Thoracic aorta (tissue), 2 donors: ENCODE measurements at regions not wholly inside any gene's neighbourhood (a gene's known extent, or its start where the extent isn't known, plus 50 kb on each side); places are given as distances from the start of the nearest gene placed in this dataset.

Experiments used
- ATAC-seq: fragments of 150-250 bp; one replicate; pipeline ENCODE4 v1.8.0; 2017; ENCODE audit warnings: low read depth; ENCODE audit not compliant: insufficient number of reproducible peaks, low FRiP score
- DNase-seq: peaks from one replicate; pipeline ENCODE4 v3.0.0-alpha.2; 2020; ENCODE audit warnings: low spot score
- H3K27ac ChIP-seq, 2 donors: fragments of 200-600 bp; sonication (generic); 1 replicate in 1 of 2; 2 replicates in 1 of 2; pipeline ENCODE4 v1.5.1; 2016; ENCODE audit warnings: mild to moderate bottlenecking in 2 of 2, moderate library complexity in 2 of 2
- H3K27me3 ChIP-seq: fragments of 200-600 bp; sonication (generic); replicated peaks from 2 replicates; pipeline ENCODE4 v1.6.0; 2016; ENCODE audit warnings: mild to moderate bottlenecking; ENCODE audit not compliant: insufficient read depth
- H3K36me3 ChIP-seq: fragments of 200-600 bp; sonication (generic); one replicate; pipeline ENCODE4 v1.5.1; 2016
- H3K4me1 ChIP-seq, 2 donors: fragments of 200-600 bp; sonication (generic); 1 replicate in 1 of 2; 2 replicates in 1 of 2; pipeline versions ENCODE4 v1.5.1 to v1.6.0; 2016; ENCODE audit warnings: low read depth in 2 of 2, mild to moderate bottlenecking in 1 of 2; ENCODE audit not compliant: control insufficient read depth in 1 of 2
- H3K4me3 ChIP-seq: fragments of 200-600 bp; sonication (generic); 2 replicates; pipeline ENCODE4 v1.5.1; 2016; ENCODE audit warnings: mild to moderate bottlenecking
- H3K9me3 ChIP-seq: fragments of 200-600 bp; sonication (generic); 2 replicates; pipeline ENCODE4 v1.5.1; 2016
- TF ChIP-seq, protein P1 (sequence below): fragments of 200-600 bp; sonication (generic); IDR thresholded peaks from one replicate; pipeline ENCODE4 v1.5.1; 2019; ENCODE audit warnings: antibody characterized with exemption

DNA sequence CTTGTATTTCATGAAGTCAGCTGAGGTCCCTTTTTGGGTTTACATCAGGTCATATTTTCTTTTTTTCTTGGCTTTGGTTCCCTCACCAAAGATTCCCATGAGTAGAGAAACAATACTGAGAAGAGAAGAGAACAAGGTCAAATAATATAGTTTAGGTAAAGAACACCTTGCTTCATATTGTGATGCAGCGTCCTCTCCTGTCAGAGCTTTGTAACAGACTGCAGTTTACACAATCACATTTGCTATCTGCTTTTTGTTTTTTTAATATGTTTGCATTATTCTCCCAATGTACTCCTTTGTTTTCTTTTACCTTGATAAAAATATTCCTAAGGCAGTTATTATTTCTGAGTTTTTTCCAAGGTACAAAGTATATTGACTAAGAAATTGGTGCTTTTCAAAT lies 283.2 kb downstream of the SHOX2 start:
- H3K27ac ChIP-seq, result no peak overlapping the region
- H3K36me3 ChIP-seq, result no peaks in the 10 kb centered on the region
- H3K27me3 ChIP-seq, result no peaks in the 10 kb centered on the region
- no peak overlapping the region for H3K4me3 ChIP-seq
- TF ChIP-seq, protein P1, sequence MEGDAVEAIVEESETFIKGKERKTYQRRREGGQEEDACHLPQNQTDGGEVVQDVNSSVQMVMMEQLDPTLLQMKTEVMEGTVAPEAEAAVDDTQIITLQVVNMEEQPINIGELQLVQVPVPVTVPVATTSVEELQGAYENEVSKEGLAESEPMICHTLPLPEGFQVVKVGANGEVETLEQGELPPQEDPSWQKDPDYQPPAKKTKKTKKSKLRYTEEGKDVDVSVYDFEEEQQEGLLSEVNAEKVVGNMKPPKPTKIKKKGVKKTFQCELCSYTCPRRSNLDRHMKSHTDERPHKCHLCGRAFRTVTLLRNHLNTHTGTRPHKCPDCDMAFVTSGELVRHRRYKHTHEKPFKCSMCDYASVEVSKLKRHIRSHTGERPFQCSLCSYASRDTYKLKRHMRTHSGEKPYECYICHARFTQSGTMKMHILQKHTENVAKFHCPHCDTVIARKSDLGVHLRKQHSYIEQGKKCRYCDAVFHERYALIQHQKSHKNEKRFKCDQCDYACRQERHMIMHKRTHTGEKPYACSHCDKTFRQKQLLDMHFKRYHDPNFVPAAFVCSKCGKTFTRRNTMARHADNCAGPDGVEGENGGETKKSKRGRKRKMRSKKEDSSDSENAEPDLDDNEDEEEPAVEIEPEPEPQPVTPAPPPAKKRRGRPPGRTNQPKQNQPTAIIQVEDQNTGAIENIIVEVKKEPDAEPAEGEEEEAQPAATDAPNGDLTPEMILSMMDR, result no peak
- no peaks in the 10 kb centered on the region for H3K4me1 ChIP-seq
- peaks cover 2% of the 10 kb centered on the region for H3K9me3 ChIP-seq
- no peak for ATAC-seq
- DNase-seq, result no peak

DNA sequence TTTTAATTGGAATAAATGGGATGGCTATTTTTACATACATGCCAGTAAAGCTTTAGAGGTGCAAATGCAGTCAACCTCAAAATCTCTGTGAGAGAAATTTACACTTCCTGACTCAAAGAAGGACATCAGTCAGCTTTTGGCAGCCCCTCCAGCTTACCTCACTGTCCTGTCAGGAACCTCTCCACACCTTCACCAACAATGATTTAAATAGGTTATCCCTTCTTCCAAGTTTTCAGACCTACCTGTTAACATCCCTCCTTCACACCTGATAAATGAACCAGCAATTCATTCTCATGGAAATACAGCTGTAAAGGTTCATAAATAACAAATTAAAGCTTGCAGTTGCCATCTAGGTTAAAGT lies 286.1 kb downstream of the SHOX2 start:
- TF ChIP-seq, protein P1, result no peak
- ATAC-seq (no peak), DNase-seq (no peak)
- Histone ChIP-seq H3K27me3 (no peaks in the 10 kb centered on the region), H3K4me1 (peaks cover 4 to 12% of the 10 kb centered on the region in 2 donors), H3K4me3 (no peak overlapping the region), H3K27ac (no peak overlapping the region), H3K36me3 (no peaks in the 10 kb centered on the region), H3K9me3 (no peaks in the 10 kb centered on the region)

DNA sequence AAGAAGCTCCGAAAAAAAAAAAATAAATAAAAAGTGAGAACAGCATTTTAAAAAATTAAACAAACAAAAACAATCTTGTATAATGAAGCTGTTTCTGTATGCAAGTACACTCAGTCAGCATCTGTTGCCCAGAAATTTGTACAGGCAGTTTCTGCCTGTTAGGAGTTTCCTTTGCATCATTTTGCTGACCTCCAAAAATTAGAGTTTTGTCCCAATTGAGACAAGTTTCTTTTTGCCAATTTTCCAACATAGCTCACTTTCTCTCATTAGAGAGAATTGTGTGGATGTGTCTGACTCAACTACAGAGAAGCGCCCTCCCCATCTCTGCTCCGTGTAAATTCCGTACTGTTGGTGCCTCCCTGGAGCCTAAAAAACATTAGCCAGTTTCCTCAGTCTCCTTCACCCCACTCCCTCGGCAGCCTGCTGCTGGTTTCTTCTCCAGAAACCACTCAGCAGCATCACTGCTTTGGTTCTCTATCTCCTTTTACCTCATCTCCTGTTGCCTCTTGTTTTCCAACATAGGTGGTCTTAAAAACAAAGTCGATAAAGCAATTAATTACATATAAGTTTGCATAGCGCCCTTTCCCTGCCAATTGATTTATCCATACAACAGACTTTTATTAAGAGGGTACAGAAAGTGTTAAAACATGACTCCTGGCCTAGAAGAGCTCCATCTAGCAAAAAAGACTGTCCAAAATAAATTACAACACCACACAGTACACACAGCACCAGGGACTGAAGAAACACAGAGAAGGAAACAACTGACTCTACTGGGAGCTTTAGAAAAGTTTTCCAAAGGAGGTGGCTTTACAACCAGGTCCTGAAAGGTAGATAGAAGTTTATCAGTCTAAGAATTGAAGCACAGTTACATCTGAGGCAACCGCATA lies 286.7 kb downstream of the SHOX2 start:
- TF ChIP-seq, protein P1, result no peak
- no peak overlapping the region for H3K4me3 ChIP-seq
- H3K4me1 ChIP-seq, result peaks cover 4 to 12% of the 10 kb centered on the region in 2 donors
- H3K36me3 ChIP-seq, result no peaks in the 10 kb centered on the region
- H3K27ac ChIP-seq, result no peak overlapping the region
- no peaks in the 10 kb centered on the region for H3K27me3 ChIP-seq
- DNase-seq (no peak), ATAC-seq (no peak)
- H3K9me3 ChIP-seq, result no peaks in the 10 kb centered on the region

DNA sequence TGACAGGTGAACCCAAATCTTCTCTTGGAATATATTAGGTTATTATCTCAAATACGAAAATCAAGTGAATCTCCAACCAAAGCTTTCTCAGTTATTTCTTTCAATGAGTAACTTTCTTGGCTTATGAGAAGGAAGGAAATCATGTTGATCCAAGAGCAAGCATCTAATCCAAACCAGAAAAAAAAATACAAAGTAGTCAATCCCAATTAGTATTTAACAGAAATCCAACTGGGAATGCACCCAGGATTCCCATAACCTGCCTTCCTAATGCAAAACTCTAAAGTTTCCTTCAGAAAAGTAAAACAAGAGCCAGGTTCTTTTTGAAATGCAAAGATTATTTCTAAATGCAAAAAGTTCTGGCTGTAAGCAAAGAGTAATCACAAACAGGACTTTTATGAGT lies 289.3 kb downstream of the SHOX2 start:
- no peak for DNase-seq
- no peak overlapping the region for H3K4me3 ChIP-seq
- TF ChIP-seq, protein P1, result no peak
- no peaks in the 10 kb centered on the region for H3K36me3 ChIP-seq
- peaks cover 4 to 12% of the 10 kb centered on the region in 2 donors for H3K4me1 ChIP-seq
- no peak overlapping the region for H3K27ac ChIP-seq
- no peak for ATAC-seq
- H3K9me3 ChIP-seq, result no peaks in the 10 kb centered on the region
- no peaks in the 10 kb centered on the region for H3K27me3 ChIP-seq

DNA sequence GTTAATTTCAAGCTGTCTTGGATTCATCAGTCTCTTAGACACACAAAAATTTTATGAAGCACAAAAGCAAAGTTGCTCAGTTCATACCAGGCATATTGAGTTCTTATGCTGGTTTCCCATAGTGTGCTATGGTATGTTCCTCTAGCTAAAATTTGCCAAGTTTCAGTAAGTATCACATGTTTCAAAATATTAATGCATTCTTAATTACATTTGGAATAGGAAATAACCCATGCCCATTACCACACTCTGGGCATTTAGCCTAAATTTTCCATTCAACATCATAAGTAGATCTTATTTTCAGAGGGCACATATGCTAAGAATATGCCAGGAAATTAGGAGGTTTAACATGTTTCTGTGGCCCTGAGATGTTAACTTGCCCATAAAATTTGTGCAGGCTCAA lies 289.9 kb downstream of the SHOX2 start:
- TF ChIP-seq, protein P1, result no peak
- no peaks in the 10 kb centered on the region for H3K36me3 ChIP-seq
- H3K4me3 ChIP-seq, result no peak overlapping the region
- H3K9me3 ChIP-seq, result no peaks in the 10 kb centered on the region
- DNase-seq (no peak), ATAC-seq (no peak)
- H3K27me3 ChIP-seq, result no peaks in the 10 kb centered on the region
- H3K4me1 ChIP-seq, result peaks cover 4 to 12% of the 10 kb centered on the region in 2 donors
- H3K27ac ChIP-seq, result no peak overlapping the region
